Prostate gland (tissue), 2 donors: ENCODE measurements at regions not wholly inside any gene's neighbourhood (a gene's known extent, or its start where the extent isn't known, plus 50 kb on each side); places are given as distances from the start of the nearest gene placed in this dataset.

ENCODE experiments used
- CTCF ChIP-seq, 4 experiments: fragments of 200-600 bp in 2 of 4; fragments of 450-650 bp in 2 of 4; sonication (generic) in 2 of 4; IDR thresholded peaks; 1 replicate in 3 of 4; 2 replicates in 1 of 4; pipeline ENCODE4 v1.5.1; 2016 to 2019; ENCODE audit warnings: antibody characterized with exemption in 4 of 4, mild to moderate bottlenecking in 2 of 4, moderate library complexity in 2 of 4
- POLR2A ChIP-seq: fragments of 450-650 bp; IDR thresholded peaks from one replicate; pipeline ENCODE4 v1.6.1; 2016; ENCODE audit warnings: antibody characterized with exemption, mild to moderate bottlenecking
- POLR2AphosphoS5 ChIP-seq: sonication (generic); formaldehyde crosslinking; IDR thresholded peaks from one replicate; pipeline ENCODE4 v1.6.1; 2017; ENCODE audit warnings: antibody characterized with exemption

DNA sequence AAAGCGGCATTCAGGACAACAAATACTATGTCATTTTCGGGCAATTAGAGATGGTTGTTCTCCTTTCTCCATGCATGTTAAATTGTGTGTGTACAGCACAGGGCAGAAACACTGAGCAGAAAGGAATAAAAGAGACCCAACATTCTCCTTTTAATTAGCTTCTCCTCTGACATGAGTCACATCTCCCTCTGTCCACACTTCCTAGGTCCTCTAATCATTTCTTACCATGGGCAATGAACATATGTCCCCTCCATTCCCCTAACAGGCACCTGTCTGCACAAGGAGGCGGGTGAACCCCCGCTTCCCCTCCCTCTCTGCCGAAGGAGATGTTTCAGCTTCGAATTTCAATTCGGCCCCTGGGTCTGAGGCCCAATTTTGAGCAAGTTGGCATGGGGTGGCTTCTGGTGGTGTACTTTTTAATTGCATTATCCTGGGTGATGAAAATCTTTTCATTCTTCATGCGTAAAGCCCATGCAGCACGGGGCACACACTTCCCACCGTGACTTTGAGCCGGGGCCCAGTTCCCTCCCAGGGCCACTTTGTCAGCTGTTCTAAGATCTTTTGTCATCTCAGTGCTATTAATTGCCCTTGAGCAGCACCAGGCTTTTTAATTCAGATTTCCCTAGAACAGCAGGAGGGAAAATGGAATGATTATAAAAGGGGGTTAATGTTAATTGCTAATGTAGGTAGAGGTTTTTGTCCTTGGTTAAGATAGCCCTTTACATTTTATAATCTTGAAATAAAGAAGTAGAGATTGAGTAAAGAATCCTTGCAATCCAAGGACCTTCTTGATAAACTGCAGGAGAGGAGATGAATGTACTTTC, 219.5 kb upstream of the NRP1 start:
- TF ChIP-seq POLR2A (no peak), POLR2AphosphoS5 (no peak), CTCF (IDR thresholded peaks at IDR 0.05) (no peak)
